HepG2 (cell line): ENCODE measurements at regions not wholly inside any gene's neighbourhood (a gene's known extent, or its start where the extent isn't known, plus 50 kb on each side); places are given as distances from the start of the nearest gene placed in this dataset.

Experiments used
- CREB1 ChIP-seq, 2 experiments: fragments of 450-650 bp in 1 of 2; IDR thresholded peaks; 2 replicates each; pipeline ENCODE4 v1.6.1; 2016 to 2017; ENCODE audit warnings: control low read depth in 1 of 2, mild to moderate bottlenecking in 1 of 2, missing compliant biosample characterization in 1 of 2, missing genetic modification characterization in 1 of 2
- FOXK2 ChIP-seq: fragments of 450-650 bp; IDR thresholded peaks from 2 replicates; pipeline ENCODE4 v1.6.1; 2016
- HMG20B ChIP-seq: conservative IDR thresholded peaks from 2 replicates; pipeline ENCODE4 v1.6.1; 2016; ENCODE audit warnings: missing genetic modification reagents, missing compliant biosample characterization
- HNRNPK ChIP-seq: fragments of 200-400 bp; formaldehyde crosslinking; IDR thresholded peaks from 2 replicates; pipeline ENCODE4 v1.6.1; 2018; ENCODE audit warnings: low read length, low read depth, moderate library complexity, mild to moderate bottlenecking; ENCODE audit not compliant: poor library complexity, severe bottlenecking
- KDM1A ChIP-seq: IDR thresholded peaks from 2 replicates; pipeline ENCODE4 v1.6.1; 2016; ENCODE audit warnings: missing compliant biosample characterization
- NFYB ChIP-seq: sonication (generic); formaldehyde crosslinking; IDR thresholded peaks from 2 replicates; pipeline ENCODE4 v1.4.0; 2020; ENCODE audit warnings: missing genetic modification reagents
- RNF2 ChIP-seq: fragments of 450-650 bp; conservative IDR thresholded peaks from 2 replicates; pipeline ENCODE4 v1.6.1; 2016; ENCODE audit warnings: low read depth
- SMC3 ChIP-seq: IDR thresholded peaks from 2 replicates; pipeline ENCODE4 v1.6.1; 2011; ENCODE audit warnings: low read length, improper control_type of control experiment
- ZNF816 ChIP-seq: sonication (generic); formaldehyde crosslinking; IDR thresholded peaks from 2 replicates; pipeline ENCODE4 v1.8.0; 2022; ENCODE audit warnings: missing genetic modification reagents, mild to moderate bottlenecking, borderline replicate concordance
- TF ChIP-seq, protein P1 (sequence below): sonication (generic); formaldehyde crosslinking; IDR thresholded peaks from 2 replicates; pipeline ENCODE4 v1.4.0; 2020; ENCODE audit warnings: mild to moderate bottlenecking, missing genetic modification reagents
- TF ChIP-seq, protein P2 (sequence below): sonication (generic); formaldehyde crosslinking; IDR thresholded peaks from 2 replicates; pipeline ENCODE4 v1.4.0; 2020; ENCODE audit warnings: low read depth, missing genetic modification reagents
- TF ChIP-seq, protein P3 (sequence below): IDR thresholded peaks from 2 replicates; pipeline ENCODE4 v1.6.1; 2012; ENCODE audit warnings: inconsistent platforms

DNA sequence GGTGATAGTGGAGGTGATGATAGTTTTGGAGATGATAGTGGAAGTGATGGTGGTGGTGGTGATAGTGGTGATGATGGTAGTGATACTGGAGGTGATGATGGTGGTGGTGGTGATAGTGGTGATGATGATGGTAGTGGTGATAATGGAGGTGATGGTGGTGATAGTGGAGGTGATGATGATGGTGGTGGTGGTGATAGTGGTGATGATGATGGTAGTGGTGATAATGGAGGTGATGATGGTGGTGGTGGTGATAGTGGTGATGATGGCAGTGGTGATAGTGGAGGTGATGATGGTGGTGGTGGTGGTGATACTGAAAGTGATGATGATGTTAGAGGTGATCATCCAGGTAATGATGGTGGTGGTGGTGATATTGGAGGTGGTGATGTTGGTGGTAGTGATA, 570.0 kb upstream of the TMEM132C start:
- TF ChIP-seq RNF2 (no peak), FOXK2 (no peak), NFYB (no peak), KDM1A (CRISPR knock-in tag) (no peak), HMG20B (CRISPR knock-in tag) (no peak), CREB1 (IDR thresholded peaks at IDR 0.05) (peak; percentile 75), CREB1 (CRISPR knock-in tag; IDR thresholded peaks at IDR 0.05) (no peak), HNRNPK (no peak), SMC3 (no peak), ZNF816 (no peak)
- TF ChIP-seq, protein P1, sequence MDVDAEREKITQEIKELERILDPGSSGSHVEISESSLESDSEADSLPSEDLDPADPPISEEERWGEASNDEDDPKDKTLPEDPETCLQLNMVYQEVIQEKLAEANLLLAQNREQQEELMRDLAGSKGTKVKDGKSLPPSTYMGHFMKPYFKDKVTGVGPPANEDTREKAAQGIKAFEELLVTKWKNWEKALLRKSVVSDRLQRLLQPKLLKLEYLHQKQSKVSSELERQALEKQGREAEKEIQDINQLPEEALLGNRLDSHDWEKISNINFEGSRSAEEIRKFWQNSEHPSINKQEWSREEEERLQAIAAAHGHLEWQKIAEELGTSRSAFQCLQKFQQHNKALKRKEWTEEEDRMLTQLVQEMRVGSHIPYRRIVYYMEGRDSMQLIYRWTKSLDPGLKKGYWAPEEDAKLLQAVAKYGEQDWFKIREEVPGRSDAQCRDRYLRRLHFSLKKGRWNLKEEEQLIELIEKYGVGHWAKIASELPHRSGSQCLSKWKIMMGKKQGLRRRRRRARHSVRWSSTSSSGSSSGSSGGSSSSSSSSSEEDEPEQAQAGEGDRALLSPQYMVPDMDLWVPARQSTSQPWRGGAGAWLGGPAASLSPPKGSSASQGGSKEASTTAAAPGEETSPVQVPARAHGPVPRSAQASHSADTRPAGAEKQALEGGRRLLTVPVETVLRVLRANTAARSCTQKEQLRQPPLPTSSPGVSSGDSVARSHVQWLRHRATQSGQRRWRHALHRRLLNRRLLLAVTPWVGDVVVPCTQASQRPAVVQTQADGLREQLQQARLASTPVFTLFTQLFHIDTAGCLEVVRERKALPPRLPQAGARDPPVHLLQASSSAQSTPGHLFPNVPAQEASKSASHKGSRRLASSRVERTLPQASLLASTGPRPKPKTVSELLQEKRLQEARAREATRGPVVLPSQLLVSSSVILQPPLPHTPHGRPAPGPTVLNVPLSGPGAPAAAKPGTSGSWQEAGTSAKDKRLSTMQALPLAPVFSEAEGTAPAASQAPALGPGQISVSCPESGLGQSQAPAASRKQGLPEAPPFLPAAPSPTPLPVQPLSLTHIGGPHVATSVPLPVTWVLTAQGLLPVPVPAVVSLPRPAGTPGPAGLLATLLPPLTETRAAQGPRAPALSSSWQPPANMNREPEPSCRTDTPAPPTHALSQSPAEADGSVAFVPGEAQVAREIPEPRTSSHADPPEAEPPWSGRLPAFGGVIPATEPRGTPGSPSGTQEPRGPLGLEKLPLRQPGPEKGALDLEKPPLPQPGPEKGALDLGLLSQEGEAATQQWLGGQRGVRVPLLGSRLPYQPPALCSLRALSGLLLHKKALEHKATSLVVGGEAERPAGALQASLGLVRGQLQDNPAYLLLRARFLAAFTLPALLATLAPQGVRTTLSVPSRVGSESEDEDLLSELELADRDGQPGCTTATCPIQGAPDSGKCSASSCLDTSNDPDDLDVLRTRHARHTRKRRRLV (CRISPR knock-in tag): no peak
- TF ChIP-seq, protein P2, sequence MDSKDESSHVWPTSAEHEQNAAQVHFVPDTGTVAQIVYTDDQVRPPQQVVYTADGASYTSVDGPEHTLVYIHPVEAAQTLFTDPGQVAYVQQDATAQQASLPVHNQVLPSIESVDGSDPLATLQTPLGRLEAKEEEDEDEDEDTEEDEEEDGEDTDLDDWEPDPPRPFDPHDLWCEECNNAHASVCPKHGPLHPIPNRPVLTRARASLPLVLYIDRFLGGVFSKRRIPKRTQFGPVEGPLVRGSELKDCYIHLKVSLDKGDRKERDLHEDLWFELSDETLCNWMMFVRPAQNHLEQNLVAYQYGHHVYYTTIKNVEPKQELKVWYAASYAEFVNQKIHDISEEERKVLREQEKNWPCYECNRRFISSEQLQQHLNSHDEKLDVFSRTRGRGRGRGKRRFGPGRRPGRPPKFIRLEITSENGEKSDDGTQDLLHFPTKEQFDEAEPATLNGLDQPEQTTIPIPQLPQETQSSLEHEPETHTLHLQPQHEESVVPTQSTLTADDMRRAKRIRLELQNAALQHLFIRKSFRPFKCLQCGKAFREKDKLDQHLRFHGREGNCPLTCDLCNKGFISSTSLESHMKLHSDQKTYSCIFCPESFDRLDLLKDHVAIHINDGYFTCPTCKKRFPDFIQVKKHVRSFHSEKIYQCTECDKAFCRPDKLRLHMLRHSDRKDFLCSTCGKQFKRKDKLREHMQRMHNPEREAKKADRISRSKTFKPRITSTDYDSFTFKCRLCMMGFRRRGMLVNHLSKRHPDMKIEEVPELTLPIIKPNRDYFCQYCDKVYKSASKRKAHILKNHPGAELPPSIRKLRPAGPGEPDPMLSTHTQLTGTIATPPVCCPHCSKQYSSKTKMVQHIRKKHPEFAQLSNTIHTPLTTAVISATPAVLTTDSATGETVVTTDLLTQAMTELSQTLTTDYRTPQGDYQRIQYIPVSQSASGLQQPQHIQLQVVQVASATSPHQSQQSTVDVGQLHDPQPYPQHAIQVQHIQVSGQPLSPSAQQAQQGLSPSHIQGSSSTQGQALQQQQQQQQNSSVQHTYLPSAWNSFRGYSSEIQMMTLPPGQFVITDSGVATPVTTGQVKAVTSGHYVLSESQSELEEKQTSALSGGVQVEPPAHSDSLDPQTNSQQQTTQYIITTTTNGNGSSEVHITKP (CRISPR knock-in tag): no peak
- TF ChIP-seq, protein P3, sequence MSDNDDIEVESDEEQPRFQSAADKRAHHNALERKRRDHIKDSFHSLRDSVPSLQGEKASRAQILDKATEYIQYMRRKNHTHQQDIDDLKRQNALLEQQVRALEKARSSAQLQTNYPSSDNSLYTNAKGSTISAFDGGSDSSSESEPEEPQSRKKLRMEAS: no peak
